ENCODE measurements at regions not wholly inside any gene's neighbourhood (a gene's known extent, or its start where the extent isn't known, plus 50 kb on each side); places are given as distances from the start of the nearest gene placed in this dataset.

DNA sequence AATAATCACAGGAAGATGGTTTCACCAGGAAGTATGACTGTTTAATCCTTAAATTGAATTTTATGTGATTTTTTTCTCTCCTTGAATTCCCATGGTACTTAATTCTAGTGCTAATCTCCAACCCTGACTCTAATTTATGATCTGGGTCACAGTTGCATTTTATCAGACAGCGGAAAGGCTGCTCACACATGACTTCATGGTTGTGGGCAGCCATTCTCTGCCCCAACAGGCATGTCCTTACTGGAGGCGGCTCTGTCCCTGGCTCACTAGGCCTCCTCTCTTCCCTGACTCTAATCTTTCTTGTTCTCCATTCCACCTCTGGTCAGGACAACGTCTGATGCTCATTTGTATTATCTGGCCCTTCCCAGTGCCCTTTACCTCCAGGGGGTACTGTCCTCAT is 184.4 kb downstream of the CHST1 start:
- TF ChIP-seq, protein P1, sequence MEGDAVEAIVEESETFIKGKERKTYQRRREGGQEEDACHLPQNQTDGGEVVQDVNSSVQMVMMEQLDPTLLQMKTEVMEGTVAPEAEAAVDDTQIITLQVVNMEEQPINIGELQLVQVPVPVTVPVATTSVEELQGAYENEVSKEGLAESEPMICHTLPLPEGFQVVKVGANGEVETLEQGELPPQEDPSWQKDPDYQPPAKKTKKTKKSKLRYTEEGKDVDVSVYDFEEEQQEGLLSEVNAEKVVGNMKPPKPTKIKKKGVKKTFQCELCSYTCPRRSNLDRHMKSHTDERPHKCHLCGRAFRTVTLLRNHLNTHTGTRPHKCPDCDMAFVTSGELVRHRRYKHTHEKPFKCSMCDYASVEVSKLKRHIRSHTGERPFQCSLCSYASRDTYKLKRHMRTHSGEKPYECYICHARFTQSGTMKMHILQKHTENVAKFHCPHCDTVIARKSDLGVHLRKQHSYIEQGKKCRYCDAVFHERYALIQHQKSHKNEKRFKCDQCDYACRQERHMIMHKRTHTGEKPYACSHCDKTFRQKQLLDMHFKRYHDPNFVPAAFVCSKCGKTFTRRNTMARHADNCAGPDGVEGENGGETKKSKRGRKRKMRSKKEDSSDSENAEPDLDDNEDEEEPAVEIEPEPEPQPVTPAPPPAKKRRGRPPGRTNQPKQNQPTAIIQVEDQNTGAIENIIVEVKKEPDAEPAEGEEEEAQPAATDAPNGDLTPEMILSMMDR (IDR thresholded peaks at IDR 0.05): no peak
- no peak for DNase-seq (ENCODE audit: low spot score)
- ATAC-seq (ENCODE audit: low FRiP score): no peak

DNA sequence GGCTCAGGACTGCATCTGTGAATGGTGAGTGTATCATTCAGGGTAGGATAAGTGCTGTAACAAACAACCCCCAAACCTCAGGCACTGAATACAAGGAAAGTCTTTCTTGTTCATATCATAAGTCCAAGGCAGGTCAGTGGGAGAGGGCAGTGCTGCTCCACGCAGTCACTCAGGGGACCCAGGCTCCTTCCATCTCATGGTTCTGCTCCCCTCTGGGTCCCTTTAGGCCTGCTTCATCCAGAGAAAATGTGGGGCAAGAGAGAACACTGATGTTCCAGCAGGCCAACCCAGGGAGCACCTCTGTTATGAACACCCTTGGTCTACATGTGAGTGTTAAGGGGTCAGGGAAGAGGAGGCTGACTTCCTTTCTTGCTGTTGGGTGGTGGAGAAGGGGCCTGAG is 187.8 kb downstream of the CHST1 start:
- ATAC-seq (ENCODE audit: low FRiP score): no peak
- TF ChIP-seq, protein P1 (IDR thresholded peaks at IDR 0.05): no peak
- no peak for DNase-seq (ENCODE audit: low spot score)

DNA sequence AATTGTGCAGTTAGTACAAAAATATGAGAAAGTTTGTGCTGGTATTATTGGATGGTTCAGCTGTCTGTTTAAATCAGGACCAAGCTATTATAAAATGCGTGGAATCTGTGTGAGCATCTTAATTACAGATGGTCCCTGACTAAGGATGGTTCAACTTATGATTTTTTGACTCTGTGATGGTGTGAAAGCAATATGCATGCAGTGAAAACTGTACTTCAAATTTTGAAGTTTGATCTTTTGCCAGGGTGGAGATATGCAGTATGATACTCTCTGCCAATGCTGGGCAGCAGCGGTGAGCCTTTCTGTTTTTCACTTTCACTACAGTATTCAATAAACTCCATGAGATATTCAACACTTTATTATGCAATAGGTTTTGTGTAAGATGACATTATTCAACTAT is 189.3 kb downstream of the CHST1 start:
- DNase-seq (ENCODE audit: low spot score): no peak
- ATAC-seq (ENCODE audit: low FRiP score): no peak
- TF ChIP-seq, protein P1 (IDR thresholded peaks at IDR 0.05): no peak

DNA sequence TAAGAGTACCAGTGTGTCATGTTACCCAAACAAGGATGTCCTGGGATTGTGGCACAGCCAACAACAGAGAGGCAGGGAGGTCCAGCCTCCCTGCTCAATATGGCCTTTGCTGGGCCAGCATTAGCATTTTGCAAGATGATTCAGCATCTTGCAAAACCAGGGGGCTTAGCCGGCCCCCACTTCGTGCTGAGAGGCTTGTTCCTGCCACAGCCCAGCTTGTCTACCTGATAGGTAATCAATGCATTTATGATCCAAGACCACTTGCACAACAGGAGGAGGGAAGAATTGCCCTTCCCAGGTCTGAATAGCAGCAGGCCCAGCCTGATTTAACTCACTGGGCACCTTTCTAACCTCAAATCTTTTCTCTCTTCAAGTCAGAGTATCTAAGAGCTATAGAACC is 189.0 kb upstream of the SYT13 start:
- TF ChIP-seq, protein P1 (IDR thresholded peaks at IDR 0.05): no peak
- no peak for DNase-seq (ENCODE audit: low spot score)

DNA sequence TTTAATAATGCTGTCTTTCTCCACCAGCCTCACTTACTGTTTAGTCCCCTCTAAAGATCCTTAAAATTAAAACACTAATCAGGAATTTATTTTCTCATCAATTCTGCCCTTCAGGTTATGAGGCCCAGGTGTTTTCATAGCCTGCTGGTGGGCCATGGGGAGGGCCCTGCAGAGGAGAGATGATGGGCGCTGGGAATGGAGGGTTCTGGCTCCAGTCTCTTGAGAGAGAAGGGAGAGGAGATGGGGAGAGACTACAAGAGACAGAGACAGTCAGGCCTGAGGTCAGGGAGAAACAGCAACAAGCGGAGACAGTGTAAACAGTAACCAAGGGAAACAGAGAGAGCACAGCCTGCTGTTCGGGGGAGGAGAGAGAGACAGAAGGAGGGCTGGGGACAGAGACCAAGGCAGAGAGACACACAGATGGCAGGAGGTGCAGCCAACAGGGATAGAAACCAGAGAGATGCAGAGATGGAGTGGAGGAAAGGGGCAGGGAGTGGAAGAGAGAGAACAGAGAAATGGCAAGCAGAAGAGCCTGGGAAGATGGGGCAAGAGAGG is 187.3 kb upstream of the SYT13 start:
- DNase-seq (ENCODE audit: low spot score): no peak
- no peak for ATAC-seq (ENCODE audit: low FRiP score)
- TF ChIP-seq, protein P1 (IDR thresholded peaks at IDR 0.05): no peak

More for the DNA sequence above, 189.0 kb upstream of the SYT13 start:
- ATAC-seq (ENCODE audit: low FRiP score): no peak

DNA sequence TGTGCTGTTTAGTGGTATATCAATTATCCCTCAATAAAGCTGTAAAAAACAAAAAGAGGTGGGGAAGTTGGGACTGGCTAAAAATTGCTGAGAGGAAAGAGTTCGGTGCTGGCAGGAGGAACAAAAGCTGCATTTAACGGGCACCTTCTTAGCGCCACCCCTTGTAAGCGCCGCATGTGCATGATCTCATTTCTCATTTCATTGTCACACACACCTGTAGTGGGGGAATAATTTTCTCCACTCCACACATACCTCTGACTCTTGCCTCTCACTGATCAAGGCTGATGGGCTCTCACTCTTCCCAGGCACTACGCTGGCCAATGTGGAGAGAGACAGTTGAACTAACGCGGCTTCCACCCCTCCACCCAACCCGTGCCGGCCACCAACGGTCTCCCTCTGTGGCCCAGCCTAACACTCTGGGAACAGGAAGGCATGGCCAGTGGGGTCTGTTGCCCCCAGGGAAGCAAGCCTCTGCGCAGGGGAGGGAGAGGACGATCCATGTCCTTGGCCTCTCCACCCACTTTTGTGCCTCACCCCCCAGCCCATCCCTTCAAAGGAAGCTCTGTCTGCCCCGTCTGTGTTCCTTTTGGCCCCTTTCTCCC is 186.7 kb upstream of the SYT13 start:
- TF ChIP-seq, protein P1 (IDR thresholded peaks at IDR 0.05): no peak
- DNase-seq (ENCODE audit: low spot score) (no peak), ATAC-seq (ENCODE audit: low FRiP score) (no peak)

DNA sequence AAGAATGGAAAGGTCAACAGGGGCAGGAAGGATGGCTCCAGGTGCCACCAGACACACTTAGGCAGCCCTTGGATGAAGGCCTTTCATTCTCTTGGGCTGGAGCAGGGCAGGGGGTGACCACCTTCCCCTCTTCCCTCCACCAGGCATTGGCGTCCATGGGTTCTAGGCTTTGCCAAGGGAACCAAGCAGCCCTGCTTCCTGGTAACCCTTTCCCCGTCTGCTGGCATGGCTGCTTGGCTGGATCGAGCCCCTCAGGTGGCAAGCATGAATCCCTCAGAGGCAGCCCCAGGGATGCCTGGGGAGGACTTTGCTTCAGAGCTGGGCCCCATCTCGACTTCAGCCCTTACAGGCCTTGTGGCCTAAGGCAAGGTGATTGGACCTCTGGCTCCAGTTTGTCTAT is 185.1 kb upstream of the SYT13 start:
- ATAC-seq (ENCODE audit: low FRiP score) (no peak), DNase-seq (ENCODE audit: low spot score) (no peak)
- TF ChIP-seq, protein P1 (IDR thresholded peaks at IDR 0.05): no peak

Measured in omental fat pad (tissue), 3 donors.